ENCODE measurements at regions not wholly inside any gene's neighbourhood (a gene's known extent, or its start where the extent isn't known, plus 50 kb on each side); places are given as distances from the start of the nearest gene placed in this dataset.

- no peak for DNase-seq (ENCODE audit: low spot score)
- ChIA-PET POLR2A (ENCODE audit: low non-redundant PET) (no interaction called here), CTCF (no interaction called here)
- Histone ChIP-seq H3K27ac (ENCODE audit: low read depth, low read length, poor library complexity, severe bottlenecking) (no peak overlapping the region), H3K9me3 (ENCODE audit: low read depth, low read length, poor library complexity, severe bottlenecking) (no peaks in the 10 kb centered on the region), H3K36me3 (ENCODE audit: insufficient read depth, low read length, poor library complexity, severe bottlenecking) (no peaks in the 10 kb centered on the region), H3K4me3 (ENCODE audit: low read depth, low read length, poor library complexity, severe bottlenecking) (no peak overlapping the region), H3K4me1 (ENCODE audit: insufficient read depth, low read length, poor library complexity, severe bottlenecking) (no peaks in the 10 kb centered on the region), H3K27me3 (replicated peaks; ENCODE audit: insufficient read depth, low read depth, low read length, poor library complexity) (no peaks in the 10 kb centered on the region)
- TF ChIP-seq CTCF (conservative IDR thresholded peaks at IDR 0.05; ENCODE audit: low read depth, low read length) (no peak), EZH2 (IDR thresholded peaks at IDR 0.05; ENCODE audit: borderline replicate concordance, low read depth, low read length, poor library complexity, severe bottlenecking) (no peak)
- intact Hi-C loops (cut with micrococcal nuclease; ENCODE audit: unreplicated experiment): no loop called here
- BruUV-seq (replicated peaks): no TSS peak
Measured at GRCh38 chr6:115456848-115457247, 603.8 kb downstream of the FRK start.

DNA sequence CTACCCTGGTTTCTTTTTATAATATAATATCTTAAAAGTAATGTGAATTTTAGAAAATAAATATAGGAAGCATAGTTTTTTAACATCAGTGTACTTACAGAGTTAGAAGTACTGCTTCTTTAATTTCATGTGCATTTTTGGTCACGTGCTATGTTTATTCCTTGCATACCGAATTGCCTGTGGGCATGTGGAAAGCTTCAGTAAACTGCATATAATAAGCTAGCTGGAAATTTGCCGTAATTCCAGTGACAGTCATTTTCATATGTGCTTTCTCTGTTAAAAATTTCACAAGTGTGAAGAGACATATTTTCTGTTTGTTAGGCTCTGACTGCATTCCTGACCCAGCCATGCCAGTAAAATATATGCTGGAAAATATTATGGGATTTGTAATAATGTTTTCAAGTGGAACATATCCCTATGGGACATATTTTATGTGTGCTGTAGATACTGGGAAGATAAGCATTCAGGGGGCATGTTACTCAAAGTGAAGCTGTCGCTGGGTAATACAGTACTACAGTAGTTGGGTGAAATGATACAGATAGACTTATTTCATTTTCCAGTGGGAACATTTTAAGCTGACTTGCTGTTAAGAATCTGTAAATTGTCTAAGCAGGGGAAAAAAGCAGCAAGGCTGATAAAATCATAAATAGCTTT is 616.7 kb downstream of the FRK start:
- no peak for DNase-seq (ENCODE audit: low spot score)
- no peak overlapping the region for H3K4me3 ChIP-seq (ENCODE audit: low read depth, low read length, poor library complexity, severe bottlenecking)
- TF ChIP-seq EZH2 (IDR thresholded peaks at IDR 0.05; ENCODE audit: borderline replicate concordance, low read depth, low read length, poor library complexity, severe bottlenecking): no peak
- TF ChIP-seq CTCF (conservative IDR thresholded peaks at IDR 0.05; ENCODE audit: low read depth, low read length): no peak
- no peaks in the 10 kb centered on the region for H3K4me1 ChIP-seq (ENCODE audit: insufficient read depth, low read length, poor library complexity, severe bottlenecking)
- BruUV-seq (replicated peaks): no TSS peak
- H3K27ac ChIP-seq (ENCODE audit: low read depth, low read length, poor library complexity, severe bottlenecking): no peak overlapping the region
- no peaks in the 10 kb centered on the region for H3K9me3 ChIP-seq (ENCODE audit: low read depth, low read length, poor library complexity, severe bottlenecking)
- ChIA-PET POLR2A (ENCODE audit: low non-redundant PET) (no interaction called here), CTCF (no interaction called here)
- intact Hi-C loops (cut with micrococcal nuclease; ENCODE audit: unreplicated experiment): no loop called here
- no peaks in the 10 kb centered on the region for H3K36me3 ChIP-seq (ENCODE audit: insufficient read depth, low read length, poor library complexity, severe bottlenecking)
- no peaks in the 10 kb centered on the region for H3K27me3 ChIP-seq (replicated peaks; ENCODE audit: insufficient read depth, low read depth, low read length, poor library complexity)

- no peak for TF ChIP-seq CTCF (conservative IDR thresholded peaks at IDR 0.05; ENCODE audit: low read depth, low read length)
- TF ChIP-seq EZH2 (IDR thresholded peaks at IDR 0.05; ENCODE audit: borderline replicate concordance, low read depth, low read length, poor library complexity, severe bottlenecking): no peak
- Histone ChIP-seq H3K27ac (ENCODE audit: low read depth, low read length, poor library complexity, severe bottlenecking) (no peak overlapping the region), H3K9me3 (ENCODE audit: low read depth, low read length, poor library complexity, severe bottlenecking) (no peaks in the 10 kb centered on the region), H3K4me3 (ENCODE audit: low read depth, low read length, poor library complexity, severe bottlenecking) (no peak overlapping the region), H3K27me3 (replicated peaks; ENCODE audit: insufficient read depth, low read depth, low read length, poor library complexity) (no peaks in the 10 kb centered on the region), H3K4me1 (ENCODE audit: insufficient read depth, low read length, poor library complexity, severe bottlenecking) (no peaks in the 10 kb centered on the region), H3K36me3 (ENCODE audit: insufficient read depth, low read length, poor library complexity, severe bottlenecking) (no peaks in the 10 kb centered on the region)
- POLR2A ChIA-PET (ENCODE audit: low non-redundant PET): no interaction called here
- CTCF ChIA-PET: interaction anchor here (0.7 kb wide), 1 partner anchor 60 kb away, joined by 3 read pairs; no protein-coding TSS in a partner anchor
- intact Hi-C loops (cut with micrococcal nuclease; ENCODE audit: unreplicated experiment): no loop called here
- no peak for DNase-seq (ENCODE audit: low spot score)
- no TSS peak for BruUV-seq (replicated peaks)
Measured at GRCh38 chr6:115442323-115442722, 618.4 kb downstream of the FRK start.

Data from A673 (cell line).